RPMI7951 (cell line): ENCODE measurements at regions not wholly inside any gene's neighbourhood (a gene's known extent, or its start where the extent isn't known, plus 50 kb on each side); places are given as distances from the start of the nearest gene placed in this dataset.
"Not testable (repeated sequence)": the region's sequence is repeated elsewhere in the genome, so short reads cannot be mapped to it uniquely, and the experiment has no call there.

ENCODE experiments used
- DNase-seq: peaks from one replicate; pipeline ENCODE4 v3.0.0-alpha.2; 2012; ENCODE audit warnings: low read depth

DNA sequence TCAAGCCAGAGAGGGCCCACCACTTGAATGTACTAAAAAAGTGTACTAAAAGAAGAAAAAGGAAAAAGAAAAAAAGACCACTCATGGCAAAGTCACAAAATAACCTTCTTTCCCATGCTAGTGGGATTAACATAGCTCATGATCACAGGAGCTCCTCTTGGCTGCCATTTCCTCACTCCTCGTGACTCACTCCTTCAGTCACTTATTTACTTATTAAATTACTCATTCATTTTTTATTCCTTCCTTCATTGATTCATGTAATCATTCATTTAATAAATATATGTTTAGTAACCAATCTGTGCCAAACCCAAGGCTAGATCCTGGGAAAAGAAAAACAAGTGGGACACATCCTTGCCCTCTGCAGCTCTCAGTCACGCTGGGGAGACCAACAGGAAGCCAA lies 300.5 kb downstream of the INSIG2 start:
- no peak for DNase-seq

DNA sequence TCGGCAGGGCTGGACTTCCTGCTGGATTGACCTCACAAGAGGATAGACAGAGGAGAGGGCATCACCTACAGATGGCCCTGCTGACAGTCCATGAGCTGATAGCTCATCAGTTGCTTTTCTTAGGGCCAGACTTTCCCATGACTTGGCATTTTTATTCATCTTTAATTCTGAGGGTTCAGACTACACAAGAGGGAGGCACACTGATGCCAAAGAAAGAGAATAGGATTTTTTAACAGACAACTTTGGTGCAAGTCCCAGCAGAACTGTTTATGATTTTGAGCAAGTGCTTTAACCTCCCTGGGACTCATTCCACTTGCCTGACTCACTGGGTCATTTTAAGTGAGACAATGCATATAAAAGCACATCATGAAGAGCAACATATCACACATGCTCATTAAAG lies 299.2 kb downstream of the INSIG2 start:
- DNase-seq, result peak; percentile 37

DNA sequence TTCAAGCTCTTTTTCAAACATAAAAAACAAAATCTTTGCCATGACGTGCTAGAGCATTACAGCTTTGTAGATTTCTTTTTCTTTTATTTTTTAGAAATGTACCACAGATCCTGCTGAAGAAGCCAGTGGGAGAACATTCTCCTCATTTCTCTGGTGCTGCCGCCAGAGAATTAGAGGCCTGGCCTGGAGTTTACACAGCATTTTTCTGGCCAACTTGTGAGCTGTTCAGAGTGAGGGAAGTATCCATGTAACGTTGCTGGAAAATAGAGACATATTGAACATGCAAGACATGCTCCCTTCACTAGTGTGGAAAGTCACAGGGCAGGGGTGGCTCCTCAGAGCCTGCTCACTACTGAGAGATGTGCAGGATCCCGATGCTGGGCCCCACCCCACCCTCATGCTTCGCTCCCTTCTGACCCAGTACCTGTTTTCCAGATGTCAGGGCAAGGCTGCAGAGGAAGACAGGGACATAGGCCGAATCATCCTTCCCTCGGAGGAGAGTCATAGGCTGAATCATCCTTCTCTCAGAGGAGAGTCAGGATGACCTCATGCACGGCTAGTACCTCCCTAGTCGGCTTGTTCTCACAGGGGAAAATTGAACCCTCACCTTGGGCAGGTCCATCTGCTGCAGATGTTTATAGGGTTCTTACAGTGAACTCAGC lies 298.5 kb downstream of the INSIG2 start:
- DNase-seq, result peak; percentile 61

DNA sequence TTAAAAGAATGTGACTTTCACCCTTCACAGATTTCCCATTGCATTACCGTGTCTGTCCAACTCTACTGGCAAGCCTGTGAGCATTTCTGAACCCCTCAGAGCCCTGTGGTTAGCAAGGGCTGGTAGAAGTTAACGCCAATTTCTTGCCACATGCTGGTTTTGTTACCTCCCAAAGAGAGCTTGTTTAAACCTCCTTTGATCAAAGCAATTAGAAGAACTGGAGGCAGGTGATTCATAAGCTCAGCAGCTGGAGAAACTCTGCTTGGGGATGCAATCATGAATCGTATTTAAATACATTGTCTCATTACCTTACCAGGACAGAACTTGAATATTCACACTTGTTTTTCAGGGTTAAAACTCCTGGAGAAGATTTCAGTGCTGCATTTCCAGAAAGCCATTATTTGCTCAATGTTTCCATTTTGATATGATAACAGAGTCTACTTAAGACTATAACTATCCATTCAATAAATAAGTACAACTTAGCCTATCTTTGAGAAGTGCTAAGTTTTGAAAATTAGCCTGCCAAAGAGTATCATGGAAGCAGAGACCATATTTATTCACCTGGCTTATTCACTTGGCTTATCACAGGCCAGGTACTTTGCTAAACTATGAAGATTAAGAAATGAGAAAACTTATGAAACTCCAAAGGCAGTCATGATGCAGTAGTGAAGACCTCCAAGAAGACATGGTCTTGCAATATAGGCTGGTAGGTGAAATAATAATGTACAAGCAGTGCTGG lies 292.8 kb downstream of the INSIG2 start:
- no peak for DNase-seq

DNA sequence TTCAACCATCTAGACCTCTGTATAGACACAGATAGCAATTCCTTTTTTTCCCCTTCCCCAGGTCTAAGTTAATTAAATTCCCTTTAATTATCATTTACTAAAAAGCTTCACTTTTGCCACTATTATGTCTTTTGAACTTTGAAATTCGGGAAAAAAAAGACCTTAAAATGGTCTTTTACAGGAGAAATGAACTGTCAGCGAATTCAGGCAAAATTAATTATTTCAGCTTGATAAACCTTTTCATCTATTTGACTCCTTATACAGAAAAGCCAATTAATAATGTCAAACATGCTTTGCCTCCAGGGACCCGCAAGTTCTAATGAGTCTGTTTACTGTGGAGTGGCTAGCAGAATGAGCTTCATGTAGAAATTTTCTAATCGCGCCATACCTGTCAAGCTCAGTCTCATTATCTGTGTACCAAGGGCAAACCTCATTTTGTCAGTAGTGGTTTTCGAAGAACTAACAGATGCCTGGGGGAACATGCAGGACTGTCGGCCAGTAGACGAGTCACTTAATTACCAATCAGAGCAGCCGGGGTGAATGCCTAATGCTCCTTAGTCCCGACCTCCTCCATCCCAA lies 287.7 kb downstream of the INSIG2 start:
- no peak for DNase-seq

DNA sequence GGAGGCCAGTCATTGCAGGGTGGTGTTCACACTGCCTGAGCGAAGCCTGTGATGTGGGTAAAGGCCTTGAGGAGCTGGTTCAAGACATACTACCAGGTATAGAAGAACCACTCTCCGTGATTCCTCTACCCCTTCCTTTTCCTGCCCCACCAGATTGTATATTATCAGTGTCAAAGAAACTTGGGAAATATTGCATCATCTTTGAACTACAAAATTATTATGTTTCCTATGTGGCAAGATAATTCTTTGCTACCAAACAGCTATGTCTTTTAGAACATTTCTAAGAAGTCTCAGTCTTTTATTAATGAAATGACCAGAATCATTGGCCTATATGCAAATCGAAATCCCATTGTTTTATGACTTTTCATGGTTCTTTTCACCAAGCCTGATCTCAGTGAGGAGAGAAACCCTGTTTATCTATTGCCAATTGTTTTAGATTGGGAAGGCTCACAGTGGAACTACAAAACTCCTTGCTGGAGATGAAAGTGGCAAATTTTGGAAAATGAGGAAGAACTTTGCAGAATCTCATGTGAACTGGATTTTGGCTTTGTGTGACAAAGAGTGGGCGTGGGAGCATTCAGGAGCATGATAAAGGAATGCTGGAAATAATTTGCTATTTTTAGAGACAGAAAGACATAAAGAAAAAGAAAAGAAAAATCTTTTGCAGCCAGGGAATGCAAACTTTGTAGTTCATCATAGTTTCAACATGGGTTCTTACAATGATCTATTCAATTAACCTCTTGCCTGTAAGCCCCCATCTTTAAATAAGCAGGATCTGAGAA lies 286.9 kb downstream of the INSIG2 start:
- DNase-seq, result no peak

DNA sequence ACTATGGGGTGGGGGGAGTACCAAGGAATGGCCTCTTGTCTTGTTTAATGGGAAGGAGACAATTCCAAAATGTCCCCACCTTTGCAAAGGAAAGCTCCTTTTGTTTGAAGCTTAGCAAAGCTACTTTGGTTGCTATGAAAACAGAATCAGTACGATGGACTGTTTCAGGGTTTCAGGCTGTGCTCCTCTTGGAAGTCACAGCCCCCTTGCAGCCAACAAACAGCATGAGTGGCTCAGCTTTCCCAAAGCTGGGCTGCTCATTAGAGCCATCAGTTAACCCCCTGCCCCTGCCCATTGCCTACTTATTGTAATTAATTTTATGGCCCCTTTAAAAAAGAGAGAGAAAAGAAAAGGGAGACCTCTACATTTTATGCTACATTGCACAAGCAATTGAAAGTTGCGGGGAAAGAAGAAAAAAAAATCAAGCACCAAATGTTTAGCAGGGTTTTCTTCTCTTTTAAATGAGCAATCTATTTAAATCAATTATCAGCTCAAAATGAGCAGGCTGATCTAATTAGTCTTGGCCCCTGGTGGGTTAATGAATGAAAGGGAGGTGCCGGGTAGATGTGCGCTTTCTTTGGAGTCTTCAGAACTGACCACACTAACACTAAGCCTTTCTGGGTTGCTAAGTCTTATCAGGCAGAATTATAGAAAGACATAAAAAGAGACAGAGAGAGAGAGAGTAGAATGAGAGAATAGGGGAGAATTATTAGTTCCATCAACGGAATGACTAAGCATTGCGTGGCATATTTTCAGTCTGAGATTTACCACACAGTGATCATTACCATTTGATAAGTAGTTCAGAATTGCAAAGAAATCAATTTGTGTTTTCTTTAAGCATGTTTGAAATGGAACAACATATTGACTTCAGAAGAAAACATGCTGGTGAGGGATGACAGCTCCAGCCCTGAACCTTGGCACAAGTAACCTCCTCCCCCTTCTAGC lies 284.9 kb downstream of the INSIG2 start:
- no peak for DNase-seq

DNA sequence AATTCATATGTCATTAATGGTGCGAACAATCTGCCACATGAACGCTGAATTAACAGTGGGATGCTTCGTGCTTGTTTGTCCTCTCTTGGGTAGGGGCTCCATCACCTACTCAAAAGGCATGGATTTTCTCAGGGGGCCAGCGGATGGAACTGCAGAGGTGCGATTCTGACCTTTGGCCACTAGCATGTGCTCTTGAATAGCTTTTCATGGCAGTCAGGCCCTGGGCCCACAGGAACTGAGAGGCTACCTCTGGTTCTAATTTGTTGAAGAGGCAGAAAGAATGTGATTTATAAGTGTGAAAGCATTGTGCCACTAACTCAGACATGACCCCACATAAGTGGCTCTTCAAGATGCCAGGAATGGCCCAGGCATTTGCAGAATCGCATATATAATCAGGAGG lies 283.2 kb downstream of the INSIG2 start:
- peak; percentile 33 for DNase-seq

DNA sequence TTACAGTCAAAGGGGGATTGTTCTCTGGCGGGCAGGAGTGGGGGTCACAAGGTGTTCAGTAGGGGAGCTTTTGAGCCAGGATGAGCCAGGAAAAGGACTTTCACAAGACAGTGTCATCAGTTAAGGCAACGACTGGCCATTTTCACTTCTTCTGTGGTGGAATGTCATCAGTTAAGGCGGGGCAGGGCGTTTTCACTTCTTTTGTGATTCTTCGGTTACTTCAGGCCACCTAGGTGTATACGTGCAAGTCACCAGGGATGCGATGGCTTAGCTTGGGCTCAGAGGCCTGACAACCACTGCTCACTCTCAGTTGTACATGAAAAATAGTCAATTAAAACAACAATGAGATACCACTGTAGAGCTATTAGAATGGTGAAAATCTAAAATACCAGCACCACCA lies 281.2 kb downstream of the INSIG2 start:
- DNase-seq, result not testable (repeated sequence)

DNA sequence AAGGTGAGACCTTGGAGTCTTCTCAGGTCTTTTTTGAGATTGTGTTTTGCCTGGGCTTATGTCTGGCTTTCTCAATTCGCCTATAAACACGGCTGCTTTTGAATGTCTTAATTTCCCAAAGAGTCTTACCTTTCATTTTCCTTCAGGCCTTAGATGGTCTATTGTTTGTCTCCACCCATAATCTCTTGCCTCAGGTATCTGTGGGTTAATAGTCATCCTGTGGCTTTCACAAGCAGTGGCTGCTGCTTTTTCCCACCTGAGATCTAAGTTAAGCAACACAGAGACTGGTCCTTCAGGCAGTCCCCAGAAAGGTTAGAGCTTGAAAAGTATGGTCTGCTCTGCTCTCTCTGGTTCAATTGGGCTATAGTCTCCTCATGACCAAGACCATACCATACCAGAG lies 275.3 kb downstream of the INSIG2 start:
- no peak for DNase-seq

DNA sequence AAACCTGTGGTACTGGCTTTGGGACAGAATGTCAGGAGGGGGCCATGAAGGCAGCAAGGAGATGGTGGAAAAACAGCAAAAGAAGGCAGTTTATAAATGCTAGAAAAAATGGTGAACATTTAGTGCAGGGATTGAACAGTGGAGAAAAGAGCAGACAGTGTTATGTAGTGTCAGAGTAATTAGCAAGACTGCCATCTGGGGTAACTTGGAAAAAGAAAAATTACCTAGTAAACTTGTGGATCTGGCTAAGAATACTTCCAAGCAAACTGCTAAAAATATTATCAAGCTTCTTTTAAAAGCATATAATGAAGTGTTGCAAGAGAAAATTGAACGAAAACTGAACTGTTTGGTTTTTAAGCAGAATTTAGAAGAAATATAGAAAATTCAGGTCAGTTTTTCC lies 267.8 kb downstream of the INSIG2 start:
- DNase-seq, result no peak

DNA sequence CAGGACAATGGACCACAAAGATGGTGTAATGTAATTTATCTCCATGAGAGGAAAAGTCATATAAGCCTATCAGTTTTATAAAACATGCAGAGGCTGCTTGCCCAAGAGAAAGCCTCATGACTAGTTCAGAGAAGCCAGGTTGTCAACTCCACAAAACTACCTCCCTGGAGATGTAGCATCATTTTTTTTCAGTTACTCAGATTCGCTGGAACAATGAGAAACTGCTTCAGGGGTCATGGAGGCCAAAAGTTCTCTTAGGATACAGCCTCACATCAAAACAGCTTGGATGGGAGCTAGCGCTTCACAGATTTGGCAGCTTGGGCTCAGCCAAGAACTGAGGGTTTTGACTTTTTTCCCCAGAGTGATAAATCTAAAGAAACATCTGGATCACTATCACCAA lies 263.5 kb downstream of the INSIG2 start:
- no peak for DNase-seq

DNA sequence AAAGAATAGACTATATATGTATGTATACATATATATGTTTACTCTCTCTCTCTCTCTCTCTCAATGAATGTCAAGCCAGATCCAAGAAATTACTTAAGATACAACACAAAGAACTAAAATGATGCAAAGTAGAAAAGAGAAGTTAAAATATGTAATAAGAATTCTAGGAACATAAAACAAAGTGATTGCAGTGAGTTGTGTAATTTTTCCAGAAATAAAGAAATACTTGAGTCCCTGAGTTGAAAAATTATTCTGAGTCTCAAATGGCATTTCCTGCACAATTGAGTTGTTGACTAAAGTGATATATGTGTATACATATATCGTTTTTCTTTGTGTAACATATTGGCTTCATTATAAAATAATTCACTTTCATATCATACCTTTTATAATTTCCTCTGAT lies 262.4 kb downstream of the INSIG2 start:
- no peak for DNase-seq

DNA sequence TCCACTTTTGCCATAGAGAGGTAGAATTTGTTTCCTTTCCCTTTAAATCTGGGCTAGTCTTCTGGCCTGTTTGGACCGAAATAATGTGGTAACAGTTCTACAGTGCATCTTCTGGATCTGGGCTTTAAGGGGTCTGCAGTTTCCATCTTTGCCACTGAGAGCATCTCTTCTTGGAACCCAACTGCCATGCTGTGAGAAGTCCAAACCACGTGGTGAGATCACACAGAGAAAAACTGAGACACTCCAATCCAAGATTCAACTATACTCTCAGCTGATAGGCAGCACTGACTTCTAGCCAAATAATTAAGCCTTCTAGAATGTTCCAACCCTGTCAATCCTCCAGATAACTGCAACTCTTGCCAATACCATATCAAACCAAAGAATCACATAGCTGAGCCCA lies 261.1 kb downstream of the INSIG2 start:
- no peak for DNase-seq

DNA sequence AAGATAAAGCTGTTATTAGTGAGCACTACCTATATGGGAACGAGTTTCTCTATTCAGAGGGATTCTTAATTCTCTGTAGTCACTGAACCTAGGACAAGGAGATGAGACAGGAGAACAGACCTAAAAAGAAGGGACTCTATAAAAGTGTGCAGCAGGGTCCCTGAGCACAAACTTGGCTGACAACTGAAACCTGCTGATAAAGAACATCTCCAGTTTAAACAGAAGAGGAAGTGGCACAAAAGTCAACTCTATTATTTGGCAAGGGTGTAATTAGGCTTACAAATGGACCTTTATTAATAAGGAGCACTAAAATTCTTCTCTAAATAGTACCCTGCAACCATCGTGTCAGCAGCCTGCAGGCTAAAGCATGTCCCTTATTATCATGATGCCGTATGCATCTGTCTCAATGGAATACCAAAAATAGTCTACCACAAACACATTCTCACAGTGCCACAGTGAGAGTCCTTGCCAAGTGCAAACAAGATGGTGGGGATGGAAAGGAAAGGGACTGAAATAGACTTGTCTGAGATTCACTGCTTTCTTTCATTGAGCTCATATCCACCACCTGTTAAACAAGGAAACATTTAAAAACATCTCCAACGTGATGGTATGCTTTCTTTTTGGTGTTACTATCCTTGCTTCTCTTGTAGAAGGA lies 260.2 kb downstream of the INSIG2 start:
- no peak for DNase-seq

DNA sequence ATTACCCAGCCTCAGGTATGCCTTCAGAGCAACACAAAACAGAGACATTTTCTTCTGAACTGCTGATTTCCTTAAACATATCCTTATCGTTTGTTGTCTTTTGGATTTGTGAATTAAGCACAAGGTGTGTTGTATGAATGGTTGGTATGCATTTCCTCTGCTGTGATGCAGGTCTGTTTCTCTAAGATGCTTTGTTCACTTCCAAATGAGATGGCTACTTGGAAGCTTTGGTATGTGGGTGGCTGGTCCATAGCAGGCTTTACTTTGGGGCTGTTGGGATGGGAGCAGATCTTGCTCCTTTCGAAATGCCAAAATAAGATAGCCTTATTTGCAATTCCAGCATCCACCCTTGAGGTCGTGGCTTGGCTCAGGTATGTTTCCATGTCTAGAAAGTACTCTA lies 257.2 kb downstream of the INSIG2 start:
- DNase-seq, result no peak

DNA sequence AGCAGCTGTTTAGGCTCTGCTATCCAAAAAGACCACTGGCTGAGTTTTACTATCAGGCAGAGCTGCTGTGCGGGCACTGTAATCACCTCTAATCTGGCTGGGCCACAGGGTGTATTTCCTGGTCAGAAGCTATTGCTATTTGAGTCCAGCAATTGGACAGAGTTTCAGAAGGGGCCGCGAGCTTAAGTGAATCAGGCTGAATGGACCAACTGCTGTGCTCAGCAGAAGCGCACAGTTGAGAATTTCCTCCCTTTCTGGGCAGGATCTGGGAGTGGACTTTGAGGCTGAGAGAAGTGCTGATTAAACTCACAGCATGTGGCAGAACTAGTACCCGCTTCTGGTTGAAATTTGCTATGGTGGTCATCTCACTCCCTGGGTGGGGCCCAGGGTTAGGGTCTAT lies 251.8 kb downstream of the INSIG2 start:
- no peak for DNase-seq

DNA sequence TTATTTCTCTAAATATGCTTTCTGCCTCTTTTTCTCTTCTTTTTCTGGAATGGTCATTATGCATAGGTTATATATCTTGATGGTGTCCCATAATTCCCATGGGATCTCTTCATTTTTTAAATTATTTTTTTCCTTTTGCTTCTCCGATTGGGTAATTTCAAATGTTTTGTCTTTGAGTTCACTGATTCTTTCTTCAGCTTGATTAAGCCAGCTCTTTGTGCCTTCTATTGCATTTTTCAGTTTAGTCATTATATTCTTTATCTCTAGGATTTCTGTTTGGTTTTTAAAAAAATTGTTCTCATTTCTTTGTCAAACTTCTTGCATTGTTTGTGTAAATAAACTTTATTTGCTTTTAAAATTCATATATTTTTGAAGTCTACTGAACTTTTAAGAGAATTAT lies 251.1 kb downstream of the INSIG2 start:
- no peak for DNase-seq

DNA sequence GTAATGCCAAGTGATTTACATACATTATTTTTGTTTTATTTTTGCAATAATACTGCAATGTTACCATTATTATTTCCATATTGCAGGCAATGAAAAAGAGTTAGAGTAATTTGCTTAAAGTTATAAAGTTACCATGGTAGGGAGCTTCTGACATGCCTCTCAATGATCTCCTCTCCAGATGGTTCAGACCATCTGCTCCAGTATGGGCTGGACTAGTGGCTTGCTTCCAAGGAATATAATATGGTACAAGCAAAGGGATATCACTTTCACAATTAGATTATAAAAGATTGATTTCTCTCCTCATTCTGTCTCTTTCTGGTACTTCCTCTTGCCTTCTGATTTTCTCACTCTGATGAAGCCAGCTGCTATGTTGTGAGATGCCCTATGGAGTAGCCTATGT lies 245.4 kb downstream of the INSIG2 start:
- no peak for DNase-seq

DNA sequence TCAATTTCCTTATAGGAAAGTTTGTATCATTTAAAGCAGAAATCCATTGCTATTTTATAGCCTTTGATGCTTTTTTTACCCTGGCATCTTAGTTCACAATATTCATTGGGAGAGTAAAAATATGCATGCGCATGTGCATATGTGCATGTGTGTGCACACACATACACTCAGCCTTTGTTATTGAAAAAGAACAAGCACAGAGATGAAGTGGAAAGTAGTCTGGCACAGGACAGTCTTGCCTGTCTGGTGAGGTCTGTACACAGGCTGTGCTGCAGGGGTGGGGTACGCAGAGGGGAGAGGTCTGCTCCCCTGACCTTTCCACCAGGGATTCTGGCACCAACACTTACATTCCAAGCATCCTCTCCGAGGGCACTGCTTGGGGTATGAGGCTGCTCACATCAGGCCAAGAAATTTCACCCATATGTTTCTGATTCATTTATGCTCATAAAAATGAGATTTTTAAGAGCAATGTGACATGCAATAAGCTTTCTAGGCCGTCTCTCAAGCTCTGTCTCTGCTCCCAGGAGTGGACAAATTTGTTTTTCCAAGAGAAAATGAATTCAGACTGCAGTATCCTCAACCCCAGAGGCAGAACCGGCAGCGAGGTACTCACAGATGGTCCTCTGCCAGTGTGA lies 237.2 kb downstream of the INSIG2 start:
- no peak for DNase-seq
